ENCODE measurements at regions not wholly inside any gene's neighbourhood (a gene's known extent, or its start where the extent isn't known, plus 50 kb on each side); places are given as distances from the start of the nearest gene placed in this dataset.

- TF ChIP-seq CTCF (conservative IDR thresholded peaks at IDR 0.05 in 1 of 2, IDR thresholded peaks at IDR 0.05 in 1 of 2; ENCODE audit: low read depth in 1 of 2, low read length in 2 of 2): no peak
- TF ChIP-seq EZH2 (IDR thresholded peaks at IDR 0.05; ENCODE audit: low read length, missing control alignments): no peak
Measured at GRCh38 chr13:103531278-103531677, 465.1 kb upstream of the SLC10A2 start.
